ENCODE measurements at regions not wholly inside any gene's neighbourhood (a gene's known extent, or its start where the extent isn't known, plus 50 kb on each side); places are given as distances from the start of the nearest gene placed in this dataset.

DNA sequence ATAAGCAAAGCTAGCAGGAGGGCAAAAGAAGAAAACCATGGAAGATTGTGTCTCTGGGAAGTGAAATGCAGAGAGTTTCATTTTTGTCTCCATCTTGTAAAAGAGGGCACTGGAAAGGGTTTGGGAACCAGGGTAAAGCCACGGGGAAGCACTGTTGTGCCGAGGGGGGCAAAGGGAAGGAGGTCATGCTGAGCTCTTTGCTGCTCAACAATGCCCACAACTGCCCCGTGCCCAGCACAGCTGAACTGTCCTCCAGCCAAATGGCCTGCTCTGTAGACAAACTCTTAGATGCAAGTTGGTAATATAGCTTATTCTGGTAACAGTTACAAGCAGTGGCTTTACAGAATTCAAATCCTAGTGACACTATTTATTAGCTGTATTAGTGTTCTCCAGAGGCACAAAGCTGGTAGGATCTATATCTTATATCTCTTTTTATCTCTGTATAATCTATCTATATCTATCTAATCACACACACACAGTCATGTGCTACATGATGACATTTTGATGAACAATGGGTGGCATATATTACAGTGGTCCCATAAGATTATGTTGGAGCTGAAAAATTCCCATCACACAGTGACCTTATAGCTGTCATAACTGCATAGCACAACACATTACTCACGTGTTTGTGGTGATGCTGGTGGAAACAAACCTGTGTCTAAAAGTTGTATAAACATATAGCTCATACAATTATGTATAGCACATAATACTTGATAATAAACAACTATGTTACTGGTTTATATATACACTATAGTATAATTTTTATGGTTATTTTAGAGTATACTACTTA lies 203.4 kb upstream of the DDHD1 start:
- TF ChIP-seq, protein P1, sequence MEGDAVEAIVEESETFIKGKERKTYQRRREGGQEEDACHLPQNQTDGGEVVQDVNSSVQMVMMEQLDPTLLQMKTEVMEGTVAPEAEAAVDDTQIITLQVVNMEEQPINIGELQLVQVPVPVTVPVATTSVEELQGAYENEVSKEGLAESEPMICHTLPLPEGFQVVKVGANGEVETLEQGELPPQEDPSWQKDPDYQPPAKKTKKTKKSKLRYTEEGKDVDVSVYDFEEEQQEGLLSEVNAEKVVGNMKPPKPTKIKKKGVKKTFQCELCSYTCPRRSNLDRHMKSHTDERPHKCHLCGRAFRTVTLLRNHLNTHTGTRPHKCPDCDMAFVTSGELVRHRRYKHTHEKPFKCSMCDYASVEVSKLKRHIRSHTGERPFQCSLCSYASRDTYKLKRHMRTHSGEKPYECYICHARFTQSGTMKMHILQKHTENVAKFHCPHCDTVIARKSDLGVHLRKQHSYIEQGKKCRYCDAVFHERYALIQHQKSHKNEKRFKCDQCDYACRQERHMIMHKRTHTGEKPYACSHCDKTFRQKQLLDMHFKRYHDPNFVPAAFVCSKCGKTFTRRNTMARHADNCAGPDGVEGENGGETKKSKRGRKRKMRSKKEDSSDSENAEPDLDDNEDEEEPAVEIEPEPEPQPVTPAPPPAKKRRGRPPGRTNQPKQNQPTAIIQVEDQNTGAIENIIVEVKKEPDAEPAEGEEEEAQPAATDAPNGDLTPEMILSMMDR (IDR thresholded peaks at IDR 0.05; ENCODE audit: low read depth, low read length, missing control alignments) = no peak
- in situ Hi-C loops (cut with HindIII; ENCODE audit: low pct_ligation_motif_present, low sequenced_read_pairs) = no loop called here
- DNase-seq = peak; percentile 51
- Histone ChIP-seq H3K4me3 (ENCODE audit: low read depth, low read length) (no peak overlapping the region), H3K27ac (no peak overlapping the region), H3K36me3 (replicated peaks) (no peaks in the 10 kb centered on the region), H3K27me3 (replicated peaks) (no peaks in the 10 kb centered on the region)

GRCh38 chr14:53355581-53356112 lies 202.5 kb upstream of the DDHD1 start:
- DNase-seq = peak; percentile 60
- H3K36me3 ChIP-seq (replicated peaks) = no peaks in the 10 kb centered on the region
- no peak overlapping the region for H3K4me3 ChIP-seq (ENCODE audit: low read depth, low read length)
- no peak overlapping the region for H3K27ac ChIP-seq
- TF ChIP-seq, protein P1 (IDR thresholded peaks at IDR 0.05; ENCODE audit: low read depth, low read length, missing control alignments) = no peak
- in situ Hi-C loops (cut with HindIII; ENCODE audit: low pct_ligation_motif_present, low sequenced_read_pairs) = no loop called here
- no peaks in the 10 kb centered on the region for H3K27me3 ChIP-seq (replicated peaks)

GRCh38 chr14:53354336-53354735 lies 201.2 kb upstream of the DDHD1 start:
- DNase-seq = no peak
- H3K4me3 ChIP-seq (ENCODE audit: low read depth, low read length) = no peak overlapping the region
- H3K27ac ChIP-seq = no peak overlapping the region
- in situ Hi-C loops (cut with HindIII; ENCODE audit: low pct_ligation_motif_present, low sequenced_read_pairs) = no loop called here
- no peaks in the 10 kb centered on the region for H3K36me3 ChIP-seq (replicated peaks)
- H3K27me3 ChIP-seq (replicated peaks) = no peaks in the 10 kb centered on the region
- TF ChIP-seq, protein P1 (IDR thresholded peaks at IDR 0.05; ENCODE audit: low read depth, low read length, missing control alignments) = no peak

DNA sequence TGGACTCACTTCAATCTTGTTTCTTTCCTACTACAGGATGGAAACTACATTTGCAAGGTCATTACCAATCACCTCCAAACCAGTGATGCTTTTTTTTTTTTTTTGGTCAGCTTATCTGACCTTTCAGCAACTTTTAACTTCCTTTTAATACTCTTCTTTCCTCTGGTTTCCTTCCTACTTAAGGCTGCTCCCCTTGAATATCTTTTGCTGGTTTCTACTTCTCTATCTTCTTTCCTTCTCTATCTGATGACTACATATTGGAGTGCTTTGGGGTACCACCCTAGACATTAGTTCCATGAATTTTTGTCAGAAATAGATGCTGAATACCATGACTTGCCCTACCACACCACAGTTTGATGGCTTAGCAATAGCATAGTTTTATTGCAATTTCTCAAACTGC lies 197.7 kb upstream of the DDHD1 start:
- Histone ChIP-seq H3K4me3 (ENCODE audit: low read depth, low read length) (no peak overlapping the region), H3K27me3 (replicated peaks) (no peaks in the 10 kb centered on the region), H3K27ac (no peak overlapping the region), H3K36me3 (replicated peaks) (no peaks in the 10 kb centered on the region)
- in situ Hi-C loops (cut with HindIII; ENCODE audit: low pct_ligation_motif_present, low sequenced_read_pairs) = no loop called here
- DNase-seq = no peak
- TF ChIP-seq, protein P1 (IDR thresholded peaks at IDR 0.05; ENCODE audit: low read depth, low read length, missing control alignments) = no peak

GRCh38 chr14:53350429-53350828 lies 197.3 kb upstream of the DDHD1 start:
- Histone ChIP-seq H3K4me3 (ENCODE audit: low read depth, low read length) (no peak overlapping the region), H3K27me3 (replicated peaks) (no peaks in the 10 kb centered on the region), H3K36me3 (replicated peaks) (no peaks in the 10 kb centered on the region), H3K27ac (no peak overlapping the region)
- no peak for DNase-seq
- TF ChIP-seq, protein P1 (IDR thresholded peaks at IDR 0.05; ENCODE audit: low read depth, low read length, missing control alignments) = no peak
- in situ Hi-C loops (cut with HindIII; ENCODE audit: low pct_ligation_motif_present, low sequenced_read_pairs) = no loop called here
